Esophagus muscularis mucosa (tissue), 3 donors: ENCODE measurements at regions not wholly inside any gene's neighbourhood (a gene's known extent, or its start where the extent isn't known, plus 50 kb on each side); places are given as distances from the start of the nearest gene placed in this dataset.

Experiments
- POLR2A ChIP-seq: fragments of 450-650 bp; IDR thresholded peaks from one replicate; pipeline ENCODE4 v1.6.1; 2017; ENCODE audit warnings: antibody characterized with exemption, moderate library complexity, mild to moderate bottlenecking, low read depth
- POLR2AphosphoS5 ChIP-seq, 2 donors: sonication (generic); formaldehyde crosslinking; IDR thresholded peaks; one replicate each; pipeline ENCODE4 v1.6.1; 2017; ENCODE audit warnings: antibody characterized with exemption in 2 of 2
- TF ChIP-seq, protein P1 (sequence below), 3 experiments: fragments of 200-600 bp in 2 of 3; fragments of 450-650 bp in 1 of 3; sonication (generic) in 2 of 3; IDR thresholded peaks; one replicate each; pipeline ENCODE4 v1.5.1; 2017 to 2019; ENCODE audit warnings: antibody characterized with exemption in 3 of 3, mild to moderate bottlenecking in 2 of 3, moderate library complexity in 1 of 3

DNA sequence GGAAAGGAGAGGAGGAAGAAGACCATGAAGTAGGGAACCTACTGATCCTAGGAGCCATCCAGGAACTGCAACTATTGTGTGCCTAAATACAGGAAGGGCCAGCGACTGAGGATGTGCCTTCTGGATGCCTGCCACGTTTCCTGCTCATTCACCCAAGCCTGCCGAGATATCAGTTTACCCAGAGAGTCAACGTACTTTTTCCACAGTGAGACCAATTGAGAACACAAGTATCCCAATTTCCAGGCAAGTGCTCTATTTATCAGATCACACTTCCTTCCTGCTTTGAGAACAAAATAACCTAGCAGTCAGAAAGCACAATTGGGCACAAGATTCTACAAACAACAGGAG, 122.4 kb downstream of the AKAP11 start:
- TF ChIP-seq, protein P1, sequence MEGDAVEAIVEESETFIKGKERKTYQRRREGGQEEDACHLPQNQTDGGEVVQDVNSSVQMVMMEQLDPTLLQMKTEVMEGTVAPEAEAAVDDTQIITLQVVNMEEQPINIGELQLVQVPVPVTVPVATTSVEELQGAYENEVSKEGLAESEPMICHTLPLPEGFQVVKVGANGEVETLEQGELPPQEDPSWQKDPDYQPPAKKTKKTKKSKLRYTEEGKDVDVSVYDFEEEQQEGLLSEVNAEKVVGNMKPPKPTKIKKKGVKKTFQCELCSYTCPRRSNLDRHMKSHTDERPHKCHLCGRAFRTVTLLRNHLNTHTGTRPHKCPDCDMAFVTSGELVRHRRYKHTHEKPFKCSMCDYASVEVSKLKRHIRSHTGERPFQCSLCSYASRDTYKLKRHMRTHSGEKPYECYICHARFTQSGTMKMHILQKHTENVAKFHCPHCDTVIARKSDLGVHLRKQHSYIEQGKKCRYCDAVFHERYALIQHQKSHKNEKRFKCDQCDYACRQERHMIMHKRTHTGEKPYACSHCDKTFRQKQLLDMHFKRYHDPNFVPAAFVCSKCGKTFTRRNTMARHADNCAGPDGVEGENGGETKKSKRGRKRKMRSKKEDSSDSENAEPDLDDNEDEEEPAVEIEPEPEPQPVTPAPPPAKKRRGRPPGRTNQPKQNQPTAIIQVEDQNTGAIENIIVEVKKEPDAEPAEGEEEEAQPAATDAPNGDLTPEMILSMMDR (IDR thresholded peaks at IDR 0.05), result no peak
- TF ChIP-seq POLR2AphosphoS5 (IDR thresholded peaks at IDR 0.05) (no peak), POLR2A (no peak)
